GM19023 (cell line): ENCODE measurements at regions not wholly inside any gene's neighbourhood (a gene's known extent, or its start where the extent isn't known, plus 50 kb on each side); places are given as distances from the start of the nearest gene placed in this dataset.

ENCODE experiments used
- ATAC-seq: cut with Tn5 transposase; IDR thresholded peaks from one replicate; pipeline ENCODE4 v1.9.1; 2021; ENCODE audit warnings: mild to moderate bottlenecking, moderate library complexity; ENCODE audit not compliant: unreplicated experiment

DNA sequence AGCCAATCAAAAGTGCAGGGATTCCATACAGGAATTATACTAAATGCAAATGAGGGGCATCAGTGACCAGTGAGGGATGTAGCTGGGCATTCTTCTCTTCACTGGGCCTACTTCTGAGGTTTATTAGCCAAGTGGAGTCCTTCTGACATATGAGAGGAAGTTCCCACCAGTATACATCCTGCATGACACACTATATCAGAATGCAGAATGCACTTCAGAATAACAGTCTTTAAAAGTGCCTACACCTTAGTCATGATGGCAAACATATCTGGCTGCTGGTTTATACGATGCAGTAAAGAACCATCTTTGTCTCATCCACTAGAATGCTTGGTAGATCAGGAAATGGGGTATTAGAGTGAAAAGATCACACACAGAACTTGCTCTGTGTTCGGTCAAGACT lies 180.3 kb upstream of the PPARGC1A start:
- no peak for ATAC-seq

DNA sequence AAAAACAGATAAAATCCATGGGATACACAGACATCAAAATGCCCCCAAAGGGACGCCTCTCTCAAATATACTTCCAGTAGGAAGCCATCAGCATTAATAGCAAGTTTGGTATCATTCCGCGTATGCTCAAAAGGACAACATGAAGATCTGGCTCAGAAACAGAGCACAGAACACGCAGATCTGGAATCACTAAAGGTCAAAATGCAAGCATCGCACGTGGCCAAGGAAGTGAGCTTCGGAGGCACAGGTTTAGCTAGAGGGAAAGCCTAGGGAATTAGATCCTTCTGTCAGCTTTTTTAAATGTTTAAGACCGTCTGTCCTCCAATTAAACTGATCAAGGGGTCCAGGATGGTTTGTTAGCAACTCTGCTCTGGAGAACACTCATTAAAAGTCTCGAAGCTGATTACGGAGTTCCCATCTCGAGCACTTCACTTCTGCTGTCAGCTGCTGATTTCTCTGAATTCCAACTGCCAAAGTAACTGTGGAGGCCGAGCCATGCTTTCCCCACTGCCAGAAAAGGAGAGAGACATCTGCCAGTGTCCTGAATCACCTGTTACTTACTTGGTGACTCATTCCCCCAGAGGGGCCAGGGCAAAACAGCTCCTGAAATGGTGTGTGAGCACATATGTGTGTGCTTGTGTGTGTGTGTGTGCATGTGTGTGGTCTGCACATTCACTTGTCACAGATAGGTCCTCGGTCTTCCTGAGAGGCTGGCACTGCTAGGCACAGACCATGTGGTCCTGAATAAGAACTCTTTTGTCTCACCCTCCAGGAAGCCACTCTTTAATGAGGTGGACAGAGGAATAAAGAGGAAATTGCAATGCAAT lies 177.7 kb upstream of the PPARGC1A start:
- ATAC-seq = no peak

DNA sequence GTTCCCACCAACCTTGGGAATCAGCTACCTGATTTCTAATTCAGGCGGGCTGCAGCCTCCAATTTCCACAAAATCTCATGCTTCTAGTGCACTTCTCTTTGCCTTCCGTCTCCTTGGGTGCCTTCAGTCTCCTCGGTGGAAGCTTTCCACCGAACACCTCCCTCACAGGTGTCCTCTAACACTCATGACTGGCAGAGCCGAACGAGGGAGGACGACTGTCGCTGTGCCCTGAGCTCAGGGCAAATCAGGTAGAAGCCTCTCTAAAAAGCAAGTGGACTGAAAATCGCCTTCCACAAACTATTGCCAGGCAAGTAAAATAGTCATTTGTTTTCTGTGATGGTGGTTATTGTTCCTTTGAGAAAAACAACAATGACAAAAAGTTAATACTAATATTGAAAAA lies 176.1 kb upstream of the PPARGC1A start:
- ATAC-seq = no peak

DNA sequence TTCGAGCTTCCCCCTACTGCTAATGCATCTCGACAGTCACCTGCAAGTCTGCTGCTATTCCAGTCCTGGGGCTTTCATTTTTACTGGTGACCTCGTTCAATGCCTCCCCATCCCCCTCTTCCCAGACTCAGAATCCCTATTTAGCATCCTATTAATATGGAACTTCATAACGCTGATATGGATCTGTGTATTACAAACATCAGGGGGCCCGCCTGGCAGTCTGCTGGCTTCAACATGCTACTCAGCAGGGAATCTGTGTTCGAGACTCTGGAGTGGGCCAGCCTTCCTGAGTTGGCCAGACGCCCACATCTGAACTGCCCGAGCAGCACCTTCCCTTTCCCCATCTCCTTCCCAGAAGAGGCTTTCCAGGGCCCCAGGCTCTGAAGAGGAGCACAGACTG lies 173.9 kb upstream of the PPARGC1A start:
- ATAC-seq = no peak

DNA sequence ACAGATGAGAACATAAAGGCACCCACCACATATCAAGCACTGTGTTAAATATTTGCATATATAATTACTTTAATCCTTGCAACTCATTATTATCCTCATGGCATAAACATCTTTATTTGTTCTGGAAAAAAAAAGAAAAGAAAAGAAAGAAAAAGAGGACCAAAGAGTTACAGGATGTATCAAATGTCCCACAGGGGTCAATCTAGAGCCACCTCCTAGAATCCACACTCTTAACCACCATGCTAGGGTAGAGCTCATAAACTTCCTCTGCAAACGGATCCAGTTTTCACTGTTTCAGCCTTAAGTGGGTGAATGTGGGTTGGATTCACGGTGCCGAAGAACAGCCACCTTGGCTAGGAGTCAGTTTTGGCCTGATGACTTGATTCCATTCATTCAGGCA lies 171.1 kb upstream of the PPARGC1A start:
- ATAC-seq = no peak

DNA sequence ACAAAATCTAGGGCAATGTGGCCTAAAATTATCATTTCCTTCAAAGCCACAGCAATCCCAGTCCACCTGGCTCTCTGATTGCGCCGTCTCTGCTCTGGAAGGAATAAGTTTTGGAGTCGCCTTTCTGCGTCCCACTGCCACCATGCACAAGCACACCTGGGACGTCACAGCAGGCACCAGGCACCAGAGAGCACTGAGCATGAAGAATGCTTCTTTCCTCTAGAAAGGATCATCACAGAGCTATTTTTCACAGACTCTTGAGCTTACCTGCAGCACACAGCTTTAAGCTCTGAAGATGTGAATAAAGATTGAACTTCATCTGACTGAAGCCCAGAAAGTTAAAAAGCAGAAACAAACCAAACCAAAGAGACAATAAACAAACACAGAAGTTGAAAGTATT lies 170.0 kb upstream of the PPARGC1A start:
- no peak for ATAC-seq

DNA sequence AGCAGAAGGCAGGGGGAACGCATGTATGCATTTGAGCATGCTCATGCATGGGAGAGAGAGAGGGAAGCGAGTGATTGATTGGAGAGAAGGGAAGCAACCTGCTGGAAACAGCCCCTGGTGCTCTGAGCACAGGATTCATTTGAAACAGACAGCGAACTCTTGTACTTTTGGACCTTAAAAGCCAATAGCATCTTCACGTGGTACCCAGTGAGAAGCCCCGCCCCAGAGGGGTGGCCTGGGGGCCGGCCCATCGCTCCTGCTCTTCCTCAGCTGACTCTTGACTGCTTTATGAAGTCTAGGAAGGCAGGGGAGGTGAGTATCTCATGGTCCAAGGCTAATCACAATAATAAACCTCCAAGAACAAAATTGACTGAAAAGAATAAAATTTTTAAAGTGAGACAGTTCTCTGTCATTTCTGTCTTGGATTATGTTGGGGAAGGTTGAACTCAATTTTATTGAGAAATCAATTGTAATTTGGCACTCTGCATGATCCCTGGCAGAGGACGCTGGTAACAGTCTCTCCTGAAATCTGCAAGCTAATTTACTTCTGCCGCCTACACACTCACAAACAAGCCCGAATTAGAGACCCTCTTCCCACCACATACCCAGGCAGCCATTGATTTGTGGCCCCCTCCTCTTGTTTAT lies 168.2 kb upstream of the PPARGC1A start:
- ATAC-seq = no peak

DNA sequence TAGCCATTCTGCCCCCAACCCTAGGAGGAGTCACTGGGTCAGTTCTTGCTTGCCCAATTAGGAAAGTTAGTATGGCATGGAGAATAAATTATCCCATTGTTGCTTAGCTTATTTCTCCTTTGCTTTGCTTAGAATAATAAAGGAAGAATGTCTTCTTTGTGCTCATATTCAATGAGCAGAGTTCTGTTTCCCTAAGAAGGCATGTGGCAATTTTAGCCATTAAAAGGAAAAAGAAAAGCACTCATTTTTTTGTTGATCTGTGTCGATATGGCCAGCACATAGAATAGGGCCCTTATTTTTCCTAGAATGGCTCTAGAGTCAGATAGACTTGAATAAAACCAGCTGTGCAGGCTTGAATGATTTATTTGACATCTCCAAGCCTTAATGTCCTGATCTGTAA lies 166.4 kb upstream of the PPARGC1A start:
- no peak for ATAC-seq

DNA sequence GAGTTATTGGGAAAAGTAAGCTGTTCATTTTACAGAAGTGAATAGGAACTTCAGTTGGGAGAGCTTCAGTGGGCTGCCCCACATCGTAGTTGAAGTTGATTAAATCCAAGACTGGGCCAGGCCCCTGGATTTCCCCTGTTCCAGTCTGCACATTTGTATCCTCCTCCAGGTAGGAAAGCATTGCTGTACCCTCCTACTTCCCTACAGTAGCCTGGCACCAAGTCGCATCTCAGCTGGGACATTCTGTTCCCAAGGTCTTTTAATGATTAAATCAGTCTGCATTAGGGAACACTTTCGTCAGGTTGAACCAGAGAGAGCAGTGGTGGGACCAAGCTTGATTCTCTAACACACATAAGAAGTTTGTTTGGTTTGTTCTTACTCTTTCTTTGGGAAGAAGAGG lies 165.8 kb upstream of the PPARGC1A start:
- no peak for ATAC-seq

DNA sequence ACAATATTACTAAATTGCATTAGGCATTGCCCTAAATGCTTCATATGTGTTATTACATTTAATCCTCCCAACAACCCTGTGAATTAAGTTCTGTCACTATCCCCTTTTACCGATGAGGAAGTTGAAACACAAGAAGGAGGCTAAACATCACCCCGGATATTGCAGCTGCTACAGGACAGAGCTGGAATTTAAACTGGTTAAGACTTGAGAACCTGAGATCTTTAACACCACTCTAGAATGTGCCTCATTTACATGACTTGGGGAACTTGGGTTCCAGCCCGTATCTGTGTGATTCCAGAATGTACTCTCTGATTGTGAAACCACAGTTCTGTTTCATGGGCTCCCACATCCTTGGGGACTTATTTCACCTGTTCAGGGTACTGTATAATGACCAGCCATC lies 165.1 kb upstream of the PPARGC1A start:
- no peak for ATAC-seq

DNA sequence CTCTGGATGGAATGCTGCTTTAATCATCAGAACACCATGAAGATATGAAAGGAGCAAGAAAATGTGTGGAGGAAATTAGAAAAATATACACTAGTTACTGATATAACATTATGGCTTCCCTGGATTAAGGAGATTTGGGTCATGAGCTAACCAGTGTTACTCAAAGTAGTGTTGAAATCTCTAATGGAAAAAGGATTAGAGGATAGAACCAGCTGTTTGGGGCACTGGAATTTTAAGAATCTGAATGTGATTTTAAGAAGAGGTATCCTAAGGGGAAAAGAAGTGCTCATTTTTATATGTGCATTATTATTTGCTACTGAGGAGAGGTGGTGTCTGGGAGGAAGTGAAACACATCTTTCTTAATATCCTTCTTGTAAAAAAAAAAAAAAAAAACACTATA lies 164.1 kb upstream of the PPARGC1A start:
- no peak for ATAC-seq

DNA sequence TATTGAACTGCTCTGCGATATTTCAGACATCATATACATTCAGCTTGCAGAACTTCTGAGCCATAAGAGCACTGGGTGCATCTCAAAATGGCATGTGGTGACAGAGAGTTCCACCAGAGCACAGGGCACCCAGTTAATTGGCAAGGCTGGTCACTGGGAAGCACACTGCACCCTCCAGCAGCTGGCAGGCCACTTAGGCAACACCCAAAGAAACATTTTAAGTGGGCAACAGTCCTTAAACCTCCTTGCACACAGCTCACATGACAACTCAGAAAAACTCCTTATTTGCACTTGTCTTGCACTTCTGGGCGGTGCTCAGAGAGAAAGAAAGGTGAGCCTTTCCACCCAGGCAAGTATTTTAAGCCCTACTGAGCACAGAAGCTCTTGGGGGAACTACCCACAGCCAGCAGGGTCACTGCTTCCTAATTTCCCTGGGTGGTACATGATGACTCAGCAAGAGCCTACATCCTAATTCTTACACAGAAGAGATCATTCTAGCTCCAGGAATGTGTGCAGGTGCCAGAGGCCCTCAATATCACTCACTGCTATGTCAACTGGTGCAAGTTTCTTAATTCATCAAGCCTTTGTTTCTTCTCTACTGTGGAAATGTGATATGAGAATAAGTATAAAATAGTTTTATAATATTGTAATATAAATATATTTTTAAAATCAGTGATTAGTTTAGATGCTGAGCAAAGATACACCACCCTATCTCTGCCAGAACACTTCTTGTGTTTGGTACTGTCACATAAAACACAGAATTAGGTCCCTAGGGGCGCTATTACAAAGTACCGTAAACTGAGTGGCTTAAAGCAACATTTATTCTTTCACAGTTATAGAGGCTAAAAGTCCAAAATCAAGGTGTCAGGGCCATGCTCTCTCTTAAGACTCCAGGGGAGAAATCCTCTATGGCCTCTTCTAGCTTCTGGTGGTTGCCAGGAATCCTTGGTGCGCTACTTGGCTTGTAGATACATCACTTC lies 155.1 kb upstream of the PPARGC1A start:
- no peak for ATAC-seq

DNA sequence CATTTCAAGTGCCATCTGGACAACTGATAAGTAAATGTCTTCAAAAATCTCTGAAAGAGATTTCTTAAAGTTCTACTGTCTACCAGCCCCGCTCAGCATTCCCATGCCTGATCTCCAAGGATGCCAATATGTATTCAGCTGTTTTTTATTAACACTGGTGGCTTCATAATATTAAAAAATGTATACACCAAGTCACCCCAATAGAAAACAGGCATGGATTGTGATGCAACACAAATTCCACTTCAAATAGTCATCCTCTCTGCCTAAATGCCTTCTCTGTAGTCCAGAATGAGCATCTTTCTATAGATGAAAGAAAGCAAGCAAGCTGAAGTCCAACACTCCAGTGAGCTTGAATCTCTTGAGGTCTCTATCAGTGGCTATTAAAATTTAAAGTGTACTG lies 152.2 kb upstream of the PPARGC1A start:
- no peak for ATAC-seq

DNA sequence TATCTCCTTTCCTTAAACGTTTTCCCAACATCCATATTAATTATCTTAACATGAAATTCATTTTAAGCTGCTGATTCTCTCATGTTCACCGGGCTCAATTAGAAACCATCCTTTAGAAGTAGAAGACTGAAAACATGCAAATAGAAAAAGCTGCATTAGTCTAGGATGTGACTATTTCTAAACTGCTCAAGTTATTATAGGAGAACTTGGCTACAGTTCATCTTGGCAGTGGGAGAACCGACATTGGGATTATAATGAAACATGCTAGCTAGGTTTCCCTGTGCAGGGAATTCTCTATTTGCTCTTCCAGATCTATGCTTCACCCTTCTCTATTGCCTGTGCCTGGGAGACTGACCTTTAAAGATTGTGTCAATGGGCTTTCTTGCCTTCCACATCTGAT lies 151.0 kb upstream of the PPARGC1A start:
- ATAC-seq = no peak

DNA sequence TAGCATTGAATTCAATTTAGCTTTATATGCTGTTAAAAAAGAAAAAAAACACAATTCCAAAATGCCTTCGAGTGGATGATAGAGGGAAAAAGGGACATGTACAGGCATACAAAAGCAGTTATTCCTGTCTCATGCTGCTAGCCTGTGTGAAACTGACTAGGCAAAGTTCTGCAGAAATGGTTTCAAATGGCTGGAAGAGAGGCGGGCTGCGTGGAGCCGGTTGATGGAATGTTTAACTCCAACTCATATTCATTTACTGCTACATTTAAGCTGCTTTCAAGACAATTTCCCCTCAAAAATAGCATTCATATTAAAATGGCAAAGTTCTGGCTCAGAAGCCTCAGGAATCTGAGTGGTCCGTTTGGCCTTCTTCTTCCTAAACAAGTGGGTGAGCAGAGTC lies 143.8 kb upstream of the PPARGC1A start:
- no peak for ATAC-seq

DNA sequence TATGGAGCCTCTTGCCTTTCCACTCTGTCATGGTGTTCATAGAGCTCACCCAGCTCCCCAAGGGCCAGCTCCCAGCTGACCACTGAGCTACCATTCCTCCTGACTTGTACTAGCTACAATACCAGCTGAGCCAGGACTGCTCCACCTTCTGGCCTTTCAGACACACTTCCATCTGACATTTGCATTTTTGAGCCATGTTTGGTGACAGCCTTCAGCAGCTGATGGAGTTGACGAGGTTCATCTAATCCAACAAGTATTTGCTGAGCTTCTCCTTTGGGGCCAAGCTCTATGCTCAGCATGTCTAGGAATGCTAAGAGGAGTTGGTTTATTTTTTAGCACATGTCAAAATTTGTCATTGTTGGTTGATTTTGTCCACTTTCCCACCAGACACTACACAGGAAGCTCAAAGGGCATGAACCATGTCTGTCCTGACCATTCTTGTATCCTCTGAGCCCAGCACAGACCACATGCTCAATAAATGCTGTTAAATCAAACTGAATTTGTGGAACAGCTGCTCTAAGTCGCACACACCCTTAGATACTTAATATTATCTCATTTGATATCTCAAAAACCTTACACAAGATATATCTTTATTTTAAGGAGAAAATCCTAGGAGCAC lies 142.6 kb upstream of the PPARGC1A start:
- peak; percentile 62 for ATAC-seq

DNA sequence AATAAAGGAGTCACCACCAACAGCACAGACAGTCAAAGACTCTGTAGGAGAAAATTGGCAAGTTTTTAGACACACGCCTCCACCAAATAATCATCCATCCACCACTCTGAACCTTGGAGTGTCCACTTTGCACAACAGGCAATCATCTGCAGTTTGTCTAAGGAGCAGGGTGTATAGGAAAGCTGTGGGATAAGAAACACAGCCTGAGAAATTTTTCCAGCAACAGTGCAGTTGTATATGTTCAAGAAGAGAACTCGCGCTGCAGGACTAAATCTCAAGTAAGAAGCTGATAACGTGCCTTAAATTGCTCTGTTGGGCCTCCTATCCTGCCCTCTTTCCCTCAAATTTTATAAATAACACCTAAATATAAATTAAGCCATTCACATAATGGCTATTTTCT lies 136.7 kb upstream of the PPARGC1A start:
- no peak for ATAC-seq

DNA sequence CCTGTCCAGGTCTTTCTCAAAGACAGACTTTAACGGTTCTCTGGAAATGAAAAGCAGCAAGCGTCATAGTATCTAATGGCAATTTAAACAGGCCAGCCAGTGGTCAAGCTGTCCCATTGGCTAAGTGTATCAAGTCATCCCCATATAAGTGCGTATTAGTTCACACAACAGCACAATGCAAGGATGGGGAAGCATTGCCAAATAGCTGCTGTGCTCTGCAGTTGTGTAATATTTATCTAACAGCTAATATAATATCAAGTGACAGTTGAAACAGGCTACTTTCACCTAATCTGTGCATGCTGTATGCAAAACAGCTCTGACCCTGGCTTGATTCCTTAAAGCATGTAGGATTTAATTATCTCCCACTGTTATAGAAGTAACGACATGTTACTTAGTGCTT lies 134.8 kb upstream of the PPARGC1A start:
- no peak for ATAC-seq

DNA sequence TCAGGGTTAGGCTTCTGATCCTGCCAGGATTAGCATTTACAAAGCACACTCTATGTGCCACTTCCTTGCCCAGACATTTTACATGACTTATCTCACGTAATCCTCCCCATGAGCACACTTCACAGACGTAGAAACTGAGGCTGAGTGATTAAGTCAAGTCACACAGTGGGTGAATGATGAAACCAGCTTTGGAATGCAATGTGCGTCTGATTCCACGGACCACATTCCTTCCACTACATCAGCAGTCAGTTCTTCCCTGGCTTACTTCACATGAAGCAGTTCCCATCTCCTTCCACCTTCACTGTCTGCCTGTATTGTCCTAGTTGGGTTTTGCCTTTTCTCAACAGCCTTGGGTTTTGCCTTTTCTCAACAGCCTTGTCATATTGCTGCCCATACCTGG lies 134.3 kb upstream of the PPARGC1A start:
- ATAC-seq = no peak

DNA sequence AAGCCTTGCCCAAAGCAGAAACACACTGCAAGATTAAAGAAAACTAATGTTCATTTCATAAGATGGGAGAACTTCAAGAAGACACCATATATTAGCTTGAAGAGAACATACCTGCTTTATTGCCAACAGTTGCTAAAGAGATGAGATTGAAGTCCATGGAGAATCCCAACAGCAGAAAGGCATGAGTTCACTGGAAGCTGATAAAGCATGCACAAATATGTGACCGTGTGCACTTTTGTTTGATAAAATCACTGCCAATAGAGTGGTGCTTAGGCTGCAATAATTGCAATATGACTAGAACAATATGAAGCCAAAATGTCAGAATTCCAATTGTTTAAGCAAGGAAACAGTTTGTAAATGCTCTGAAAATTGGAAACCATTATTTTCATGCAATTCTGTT lies 125.9 kb upstream of the PPARGC1A start:
- ATAC-seq = no peak
